ENCODE measurements at regions not wholly inside any gene's neighbourhood (a gene's known extent, or its start where the extent isn't known, plus 50 kb on each side); places are given as distances from the start of the nearest gene placed in this dataset.

- TF ChIP-seq ZNF280B (CRISPR knock-in tag; IDR thresholded peaks at IDR 0.05) (no peak), CEBPG (CRISPR knock-in tag; IDR thresholded peaks at IDR 0.05) (peak; percentile 70; the same call in 1 of the 2 replicates), CEBPG (tag; conservative IDR thresholded peaks at IDR 0.05 in 1 of 2, IDR thresholded peaks at IDR 0.05 in 1 of 2) (peak; percentile 30 to 57; a peak in 2 of 4 replicates), BHLHE40 (IDR thresholded peaks at IDR 0.05; ENCODE audit: low read length) (no peak), CC2D1A (IDR thresholded peaks at IDR 0.05) (peak; percentile 68), ZNF253 (CRISPR knock-in tag; conservative IDR thresholded peaks at IDR 0.05) (no peak), ZNF589 (CRISPR knock-in tag; IDR thresholded peaks at IDR 0.05; ENCODE audit: low read depth) (no peak), ZNF274 (IDR thresholded peaks at IDR 0.05; ENCODE audit: borderline replicate concordance, low read depth, low read length) (no peak), PML (IDR thresholded peaks at IDR 0.05; ENCODE audit: low read length) (0 out of 2 replicates have a peak, but pooled peaks have one; percentile 37), CCAR2 (IDR thresholded peaks at IDR 0.05; ENCODE audit: low read depth, low read length) (no peak), EP400 (IDR thresholded peaks at IDR 0.05) (peak; percentile 56; the same call in 1 of the 2 replicates), ZFX (CRISPR knock-in tag; IDR thresholded peaks at IDR 0.05) (peak; percentile 43; the same call in 1 of the 2 replicates), EP300 (IDR thresholded peaks at IDR 0.05; ENCODE audit: low read length) (peak; percentile 43; the same call in 1 of the 2 replicates), SNRNP70 (optimal IDR thresholded peaks at IDR 0.05; ENCODE audit: low read depth, low read length) (no peak), TRIM24 (IDR thresholded peaks at IDR 0.05) (peak in 1 of 2 experiments; percentile 36; a peak in 1 of 4 replicates), ZNF354B (CRISPR knock-in tag; IDR thresholded peaks at IDR 0.05) (no peak), NBN (IDR thresholded peaks at IDR 0.05; ENCODE audit: low read depth) (0 out of 2 replicates have a peak, but pooled peaks have one; percentile 39), ZNF316 (IDR thresholded peaks at IDR 0.05) (peak; percentile 78), MAFG (tag; conservative IDR thresholded peaks at IDR 0.05) (peak; percentile 79), MAFK (IDR thresholded peaks at IDR 0.05; ENCODE audit: low read length) (peak; percentile 58; the same call in 1 of the 2 replicates), FOXA3 (CRISPR knock-in tag; conservative IDR thresholded peaks at IDR 0.05 in 1 of 2, IDR thresholded peaks at IDR 0.05 in 1 of 2) (no peak; a peak in 1 of 4 replicates), FOXP4 (CRISPR knock-in tag; IDR thresholded peaks at IDR 0.05; ENCODE audit: borderline replicate concordance) (no peak), ZNF184 (CRISPR knock-in tag; IDR thresholded peaks at IDR 0.05) (no peak), SMARCA4 (IDR thresholded peaks at IDR 0.05) (0 out of 2 replicates have a peak, but pooled peaks have one; percentile 21), TEAD1 (CRISPR knock-in tag; IDR thresholded peaks at IDR 0.05) (peak in 1 of 2 experiments; percentile 34; a peak in 1 of 4 replicates), POLR2B (IDR thresholded peaks at IDR 0.05; ENCODE audit: low read depth, partially characterized antibody) (no peak), WHSC1 (IDR thresholded peaks at IDR 0.05; ENCODE audit: low read length) (no peak)
These were observed 54.3 kb upstream of the PPP2R5C start (continued) for GRCh38 chr14:101707068-101707842.

Data from K562 (cell line).